ENCODE measurements at regions not wholly inside any gene's neighbourhood (a gene's known extent, or its start where the extent isn't known, plus 50 kb on each side); places are given as distances from the start of the nearest gene placed in this dataset.

- TF ChIP-seq ZNF671 (CRISPR knock-in tag; IDR thresholded peaks at IDR 0.05) = no peak
Measured at GRCh38 chr5:164336276-164336675, 830.9 kb downstream of the MAT2B start (continued).

GRCh38 chr5:164336906-164337305 lies 831.5 kb downstream of the MAT2B start:
- ATAC-seq (no peak), DNase-seq (ENCODE audit: low spot score) (no peak)
- H3K27me3 Mint-ChIP-seq (ENCODE audit: low read depth) = no peaks in the 10 kb centered on the region
- no peaks in the 10 kb centered on the region for H3K9me3 Mint-ChIP-seq
- H3K36me3 Mint-ChIP-seq = no peaks in the 10 kb centered on the region
- no peak overlapping the region for H3K4me3 Mint-ChIP-seq
- H3K4me1 Mint-ChIP-seq = no peaks in the 10 kb centered on the region
- no peak overlapping the region for H3K27ac Mint-ChIP-seq
- CTCF ChIA-PET = no interaction called here
- no peak for TF ChIP-seq ERG (CRISPR knock-in tag; IDR thresholded peaks at IDR 0.05)
- no peak for TF ChIP-seq EMX1 (CRISPR knock-in tag; IDR thresholded peaks at IDR 0.05)
- no peak for TF ChIP-seq PRDM15 (CRISPR knock-in tag; IDR thresholded peaks at IDR 0.05)
- TF ChIP-seq MYBL2 (CRISPR knock-in tag; IDR thresholded peaks at IDR 0.05) = no peak
- TF ChIP-seq NFYB (CRISPR knock-in tag; conservative IDR thresholded peaks at IDR 0.05; ENCODE audit: low read depth) = no peak
- no peak for TF ChIP-seq FOXP1 (CRISPR knock-in tag; IDR thresholded peaks at IDR 0.05; ENCODE audit: borderline replicate concordance)
- TF ChIP-seq ETV6 (CRISPR knock-in tag; IDR thresholded peaks at IDR 0.05) = no peak
- TF ChIP-seq SOX15 (CRISPR knock-in tag; IDR thresholded peaks at IDR 0.05) = no peak
- no peak for TF ChIP-seq ZNF423 (CRISPR knock-in tag; IDR thresholded peaks at IDR 0.05)
- TF ChIP-seq SMAD4 (CRISPR knock-in tag; IDR thresholded peaks at IDR 0.05) = no peak
- no peak for TF ChIP-seq MAX (CRISPR knock-in tag; IDR thresholded peaks at IDR 0.05)
- TF ChIP-seq RELA (CRISPR knock-in tag; IDR thresholded peaks at IDR 0.05; ENCODE audit: borderline replicate concordance) = no peak
- no peak for TF ChIP-seq USF2 (CRISPR knock-in tag; IDR thresholded peaks at IDR 0.05)
- no peak for TF ChIP-seq ZNF121 (CRISPR knock-in tag; IDR thresholded peaks at IDR 0.05)
- POLR2A ChIA-PET = no interaction called here

- ChIA-PET CTCF (no interaction called here), POLR2A (no interaction called here)
- peak; percentile 48 for ATAC-seq
- Mint-ChIP-seq H3K36me3 (no peaks in the 10 kb centered on the region), H3K9me3 (no peaks in the 10 kb centered on the region), H3K4me3 (no peak overlapping the region), H3K27ac (no peak overlapping the region), H3K27me3 (ENCODE audit: low read depth) (no peaks in the 10 kb centered on the region), H3K4me1 (peaks cover 2% of the 10 kb centered on the region; the same call in 1 of the 2 replicates)
- DNase-seq (ENCODE audit: low spot score) = no peak
- TF ChIP-seq NFYB (CRISPR knock-in tag; conservative IDR thresholded peaks at IDR 0.05; ENCODE audit: low read depth) (no peak), CTCF (IDR thresholded peaks at IDR 0.05) (no peak), ARID4B (CRISPR knock-in tag; IDR thresholded peaks at IDR 0.05; ENCODE audit: borderline replicate concordance) (no peak), SMAD4 (CRISPR knock-in tag; IDR thresholded peaks at IDR 0.05) (no peak), USF1 (CRISPR knock-in tag; IDR thresholded peaks at IDR 0.05) (no peak), NR2C2 (CRISPR knock-in tag; IDR thresholded peaks at IDR 0.05) (no peak), ZBTB21 (CRISPR knock-in tag; IDR thresholded peaks at IDR 0.05; ENCODE audit: borderline replicate concordance) (no peak), ATF1 (CRISPR knock-in tag; IDR thresholded peaks at IDR 0.05) (no peak), GRHL2 (CRISPR knock-in tag; IDR thresholded peaks at IDR 0.05; ENCODE audit: insufficient replicate concordance, severe bottlenecking) (no peak), ZNF423 (CRISPR knock-in tag; IDR thresholded peaks at IDR 0.05) (no peak)
Measured at GRCh38 chr5:164341056-164341619, 835.7 kb downstream of the MAT2B start.
